ENCODE measurements at regions not wholly inside any gene's neighbourhood (a gene's known extent, or its start where the extent isn't known, plus 50 kb on each side); places are given as distances from the start of the nearest gene placed in this dataset.

- H2AFZ ChIP-seq = no peak overlapping the region
- H3K27ac ChIP-seq = no peak overlapping the region
- H3K79me2 ChIP-seq = peaks cover 5% of the 10 kb centered on the region
- H3K4me1 ChIP-seq = peaks cover 22% of the 10 kb centered on the region
- no peak overlapping the region for H3K4me2 ChIP-seq (ENCODE audit: low read length)
- no peaks in the 10 kb centered on the region for H3K9me3 ChIP-seq (ENCODE audit: control insufficient read depth, low read length)
- H3K4me3 ChIP-seq (ENCODE audit: low read depth, low read length) = no peak overlapping the region
- TF ChIP-seq CTCF (IDR thresholded peaks at IDR 0.05) = no peak
- H3K27me3 ChIP-seq (ENCODE audit: control insufficient read depth, insufficient read depth, low read length) = no peaks in the 10 kb centered on the region
- no peaks in the 10 kb centered on the region for H3K36me3 ChIP-seq (ENCODE audit: control insufficient read depth, insufficient read depth, low read length)
- H3K9ac ChIP-seq = no peak overlapping the region
These were observed 281.7 kb upstream of the ID2 start for GRCh38 chr2:8400196-8400595.

DNA sequence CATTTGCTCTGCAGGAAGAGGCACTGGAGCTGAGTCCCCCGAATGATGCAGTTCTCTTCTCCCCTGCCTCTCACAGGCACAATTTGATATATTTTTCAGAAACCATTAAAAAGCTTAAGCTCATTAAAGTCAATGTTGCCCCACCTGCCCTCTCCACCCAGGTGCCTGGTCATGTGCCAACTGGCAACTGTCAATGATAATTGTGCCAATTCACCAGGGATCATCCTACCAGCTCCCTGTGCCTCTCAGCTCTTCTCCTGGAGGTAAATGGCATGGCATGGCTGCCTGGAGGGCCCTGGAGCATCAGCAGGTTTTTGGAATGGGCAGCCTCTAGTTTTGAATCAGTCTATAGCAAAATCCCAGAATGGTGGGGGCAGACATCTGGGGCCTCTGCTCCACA is 279.6 kb upstream of the ID2 start:
- Histone ChIP-seq H3K27me3 (ENCODE audit: control insufficient read depth, insufficient read depth, low read length) (no peaks in the 10 kb centered on the region), H3K4me2 (ENCODE audit: low read length) (no peak overlapping the region), H3K9me3 (ENCODE audit: control insufficient read depth, low read length) (no peaks in the 10 kb centered on the region), H2AFZ (no peak overlapping the region), H3K27ac (peak overlapping the region; percentile 45), H3K4me3 (ENCODE audit: low read depth, low read length) (no peak overlapping the region), H3K9ac (no peak overlapping the region), H3K79me2 (peaks cover 5% of the 10 kb centered on the region), H3K36me3 (ENCODE audit: control insufficient read depth, insufficient read depth, low read length) (no peaks in the 10 kb centered on the region), H3K4me1 (peaks cover 22% of the 10 kb centered on the region)
- TF ChIP-seq CTCF (IDR thresholded peaks at IDR 0.05) = no peak

GRCh38 chr2:8403876-8404275 is 278.0 kb upstream of the ID2 start:
- H3K27me3 ChIP-seq (ENCODE audit: control insufficient read depth, insufficient read depth, low read length) = no peaks in the 10 kb centered on the region
- H3K79me2 ChIP-seq = no peaks in the 10 kb centered on the region
- H3K4me3 ChIP-seq (ENCODE audit: low read depth, low read length) = no peak overlapping the region
- H3K4me1 ChIP-seq = peaks cover 22% of the 10 kb centered on the region
- no peak for TF ChIP-seq CTCF (IDR thresholded peaks at IDR 0.05)
- H3K9ac ChIP-seq = no peak overlapping the region
- H3K4me2 ChIP-seq (ENCODE audit: low read length) = peak overlapping the region; percentile 35
- H3K27ac ChIP-seq = peak overlapping the region; percentile 68
- peak overlapping the region; percentile 63 for H2AFZ ChIP-seq
- H3K9me3 ChIP-seq (ENCODE audit: control insufficient read depth, low read length) = no peaks in the 10 kb centered on the region
- H3K36me3 ChIP-seq (ENCODE audit: control insufficient read depth, insufficient read depth, low read length) = no peaks in the 10 kb centered on the region

DNA sequence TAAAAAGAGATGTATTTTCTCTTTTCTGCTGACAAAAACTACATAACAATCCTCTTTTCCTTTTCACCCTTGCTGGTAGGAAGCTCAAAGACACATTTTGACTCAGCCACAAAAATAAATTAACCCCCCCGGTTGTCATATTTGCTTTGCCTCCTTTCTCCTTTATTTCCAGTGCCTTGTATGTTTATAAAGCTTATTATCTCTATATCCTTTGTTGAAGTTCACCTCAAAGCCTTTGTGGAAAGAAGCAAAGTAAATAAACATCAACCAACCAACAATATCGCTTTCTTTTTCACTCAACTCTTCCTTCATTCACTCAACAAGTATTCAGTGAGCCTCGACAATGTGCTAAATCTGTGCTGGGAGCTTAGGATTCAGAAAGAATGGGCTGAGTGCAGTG is 276.5 kb upstream of the ID2 start:
- no peak for TF ChIP-seq CTCF (IDR thresholded peaks at IDR 0.05)
- no peak overlapping the region for H2AFZ ChIP-seq
- no peaks in the 10 kb centered on the region for H3K27me3 ChIP-seq (ENCODE audit: control insufficient read depth, insufficient read depth, low read length)
- no peak overlapping the region for H3K27ac ChIP-seq
- H3K9ac ChIP-seq = no peak overlapping the region
- H3K79me2 ChIP-seq = no peaks in the 10 kb centered on the region
- H3K4me3 ChIP-seq (ENCODE audit: low read depth, low read length) = no peak overlapping the region
- H3K36me3 ChIP-seq (ENCODE audit: control insufficient read depth, insufficient read depth, low read length) = no peaks in the 10 kb centered on the region
- H3K9me3 ChIP-seq (ENCODE audit: control insufficient read depth, low read length) = no peaks in the 10 kb centered on the region
- H3K4me1 ChIP-seq = peaks cover 25% of the 10 kb centered on the region
- no peak overlapping the region for H3K4me2 ChIP-seq (ENCODE audit: low read length)

- no peaks in the 10 kb centered on the region for H3K79me2 ChIP-seq
- H3K4me1 ChIP-seq = peaks cover 25% of the 10 kb centered on the region
- H3K27ac ChIP-seq = no peak overlapping the region
- no peak overlapping the region for H2AFZ ChIP-seq
- H3K27me3 ChIP-seq (ENCODE audit: control insufficient read depth, insufficient read depth, low read length) = no peaks in the 10 kb centered on the region
- H3K4me3 ChIP-seq (ENCODE audit: low read depth, low read length) = no peak overlapping the region
- H3K4me2 ChIP-seq (ENCODE audit: low read length) = no peak overlapping the region
- H3K9me3 ChIP-seq (ENCODE audit: control insufficient read depth, low read length) = no peaks in the 10 kb centered on the region
- no peak overlapping the region for H3K9ac ChIP-seq
- no peaks in the 10 kb centered on the region for H3K36me3 ChIP-seq (ENCODE audit: control insufficient read depth, insufficient read depth, low read length)
- TF ChIP-seq CTCF (IDR thresholded peaks at IDR 0.05) = no peak
These were observed 275.6 kb upstream of the ID2 start for GRCh38 chr2:8406271-8406670.

Data from parathyroid adenoma (tissue), 2 donors.